HG03095 (cell line): ENCODE measurements at regions not wholly inside any gene's neighbourhood (a gene's known extent, or its start where the extent isn't known, plus 50 kb on each side); places are given as distances from the start of the nearest gene placed in this dataset.

Experiments
- ATAC-seq: cut with Tn5 transposase; IDR thresholded peaks from one replicate; pipeline ENCODE4 v1.9.1; 2021; ENCODE audit warnings: moderate library complexity; ENCODE audit not compliant: unreplicated experiment

GRCh38 chr3:42013691-42014457 lies 52.0 kb upstream of the ULK4 start:
- ATAC-seq: peak; percentile 17

- peak; percentile 70 for ATAC-seq
These were observed 51.2 kb upstream of the ULK4 start for GRCh38 chr3:42012935-42013690.

- peak; percentile 29 for ATAC-seq
These were observed 50.6 kb upstream of the ULK4 start for GRCh38 chr3:42012383-42012934.
